HG03457 (cell line): ENCODE measurements at regions not wholly inside any gene's neighbourhood (a gene's known extent, or its start where the extent isn't known, plus 50 kb on each side); places are given as distances from the start of the nearest gene placed in this dataset.

Experiments used
- ATAC-seq: cut with Tn5 transposase; IDR thresholded peaks from one replicate; pipeline ENCODE4 v1.9.1; 2021; ENCODE audit warnings: moderate number of reproducible peaks; ENCODE audit not compliant: unreplicated experiment

GRCh38 chr1:175894581-175894980 lies 151.2 kb upstream of the TNR start:
- no peak for ATAC-seq

GRCh38 chr1:175893192-175893591 lies 149.8 kb upstream of the TNR start:
- no peak for ATAC-seq

DNA sequence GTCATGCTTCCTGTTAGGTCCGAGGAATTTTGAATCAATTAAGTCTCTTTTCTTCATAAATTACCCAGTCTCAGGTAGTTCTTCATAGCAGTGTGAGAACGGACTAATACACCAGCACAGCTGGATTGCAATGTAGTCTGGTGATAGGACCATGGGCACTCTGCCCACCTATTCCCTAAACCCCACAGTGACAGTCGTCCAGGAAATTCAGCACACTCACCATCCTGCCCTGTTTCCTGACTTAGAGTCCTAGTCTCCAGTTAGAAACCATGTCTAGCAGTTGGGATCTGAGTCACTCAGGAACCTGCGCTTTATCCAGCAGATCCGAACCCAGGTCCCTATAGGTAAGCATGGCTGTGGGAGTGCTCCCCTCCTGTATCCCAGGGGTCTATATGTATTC lies 149.3 kb upstream of the TNR start:
- no peak for ATAC-seq

DNA sequence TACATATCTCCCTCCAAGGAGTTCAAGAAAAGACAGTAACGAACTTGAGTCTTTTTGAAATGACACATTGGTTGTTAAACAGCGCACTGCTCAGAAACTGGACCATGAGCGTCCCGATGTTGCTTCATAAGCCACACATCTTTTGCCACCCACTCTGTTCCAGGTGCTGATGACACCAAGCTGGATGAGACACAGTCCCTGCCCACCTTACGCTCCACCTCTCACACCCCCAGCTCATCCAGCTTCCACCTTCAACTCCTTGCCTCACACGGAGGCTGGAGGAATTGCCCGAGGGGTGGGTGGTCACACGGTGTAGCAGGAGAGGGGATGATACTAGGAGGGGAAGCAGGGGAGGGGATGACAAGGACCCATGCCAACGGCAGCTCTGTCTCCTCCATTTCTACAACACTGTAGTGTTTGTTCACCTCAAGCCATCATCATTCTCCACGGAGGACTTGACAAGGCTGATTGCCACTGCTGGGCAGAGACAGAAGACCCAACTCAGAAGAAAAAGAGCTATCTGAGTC lies 148.5 kb upstream of the TNR start:
- ATAC-seq = no peak

- no peak for ATAC-seq
Measured at GRCh38 chr1:175890958-175891357, 147.6 kb upstream of the TNR start.

- no peak for ATAC-seq
Measured at GRCh38 chr1:175889848-175890247, 146.5 kb upstream of the TNR start.

- ATAC-seq = no peak
Measured at GRCh38 chr1:175888996-175889395, 145.6 kb upstream of the TNR start.

DNA sequence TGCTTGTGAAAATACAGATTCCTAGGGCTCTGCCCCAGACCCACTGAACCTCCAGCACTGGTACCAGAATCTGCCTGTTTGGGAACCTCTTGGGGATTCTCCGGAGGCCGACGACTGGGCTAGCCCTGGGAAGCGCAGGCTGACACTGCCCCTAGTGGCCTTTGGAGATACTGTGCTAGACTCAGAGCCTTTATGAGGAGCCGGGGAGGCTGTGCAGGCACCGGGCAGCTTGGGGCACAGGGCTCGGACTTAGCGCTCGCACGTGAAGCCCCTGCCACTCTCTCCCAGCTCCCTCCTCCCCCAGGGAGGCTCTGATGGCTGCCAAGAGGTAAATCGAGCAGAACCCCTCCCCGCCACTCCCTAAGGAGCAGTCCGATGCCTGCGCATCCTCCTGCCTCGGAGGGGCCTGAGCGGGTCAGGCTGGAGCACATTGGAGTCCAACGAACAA lies 144.6 kb upstream of the TNR start:
- ATAC-seq = peak; percentile 89

DNA sequence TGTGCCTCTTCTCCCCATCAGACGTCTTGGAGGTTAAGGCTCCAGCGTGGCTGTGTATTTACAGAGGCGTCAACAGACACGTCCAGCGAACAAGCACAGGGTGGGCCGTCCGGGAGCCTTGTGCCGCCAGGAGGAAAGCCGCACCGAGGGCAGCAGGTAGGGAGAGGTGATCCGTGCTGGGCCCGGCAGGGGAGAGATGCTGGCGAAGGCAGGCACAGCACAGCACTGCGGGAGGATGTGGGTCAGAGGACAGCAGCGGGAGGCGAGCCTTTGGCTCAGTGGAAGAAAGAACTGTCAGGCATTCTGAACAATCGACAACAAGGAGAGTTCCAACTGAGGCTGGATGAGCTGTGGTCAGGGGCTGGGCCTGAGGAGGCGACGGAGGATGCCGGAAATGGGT lies 144.1 kb upstream of the TNR start:
- ATAC-seq = no peak

DNA sequence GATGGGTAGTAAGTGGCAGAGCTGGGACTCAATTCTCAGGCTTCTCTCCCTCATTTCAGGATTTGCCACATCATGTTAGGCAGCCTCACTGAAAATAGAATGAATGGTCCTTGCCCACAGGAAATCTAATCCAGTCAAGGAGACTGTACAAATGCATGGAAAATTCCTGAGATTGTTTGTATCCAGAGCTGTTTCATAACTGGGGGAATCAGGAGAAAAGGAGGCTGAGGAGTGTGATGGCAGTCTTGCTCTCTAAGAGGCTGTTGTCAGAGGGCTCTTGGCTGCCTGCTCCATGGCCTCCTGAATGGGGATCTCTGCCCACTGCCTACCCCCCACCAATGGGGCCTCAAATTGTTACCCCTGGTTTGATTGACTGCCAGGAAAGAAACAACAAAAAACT lies 141.9 kb upstream of the TNR start:
- no peak for ATAC-seq

GRCh38 chr1:175884369-175884768 lies 141.0 kb upstream of the TNR start:
- ATAC-seq = no peak

DNA sequence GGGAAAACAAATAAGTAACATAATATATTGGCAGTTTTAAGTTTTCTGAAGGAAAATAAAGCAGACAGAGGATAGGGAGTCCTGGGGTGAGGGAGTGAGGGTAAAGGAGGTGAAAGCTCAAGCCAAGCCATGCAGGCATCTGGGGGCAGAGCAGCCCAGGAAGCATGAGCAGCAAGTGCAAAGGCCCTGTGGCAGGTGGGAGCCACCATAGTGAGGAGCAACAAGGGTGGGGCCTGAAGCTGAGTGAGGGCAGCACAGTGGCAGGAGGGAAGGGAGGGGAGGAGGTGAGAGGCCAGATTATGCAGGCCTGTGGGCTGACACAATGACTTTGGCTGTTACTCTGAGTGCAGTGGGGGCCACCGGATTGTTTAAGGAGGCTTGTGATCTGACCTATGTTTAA lies 138.8 kb upstream of the TNR start:
- no peak for ATAC-seq

DNA sequence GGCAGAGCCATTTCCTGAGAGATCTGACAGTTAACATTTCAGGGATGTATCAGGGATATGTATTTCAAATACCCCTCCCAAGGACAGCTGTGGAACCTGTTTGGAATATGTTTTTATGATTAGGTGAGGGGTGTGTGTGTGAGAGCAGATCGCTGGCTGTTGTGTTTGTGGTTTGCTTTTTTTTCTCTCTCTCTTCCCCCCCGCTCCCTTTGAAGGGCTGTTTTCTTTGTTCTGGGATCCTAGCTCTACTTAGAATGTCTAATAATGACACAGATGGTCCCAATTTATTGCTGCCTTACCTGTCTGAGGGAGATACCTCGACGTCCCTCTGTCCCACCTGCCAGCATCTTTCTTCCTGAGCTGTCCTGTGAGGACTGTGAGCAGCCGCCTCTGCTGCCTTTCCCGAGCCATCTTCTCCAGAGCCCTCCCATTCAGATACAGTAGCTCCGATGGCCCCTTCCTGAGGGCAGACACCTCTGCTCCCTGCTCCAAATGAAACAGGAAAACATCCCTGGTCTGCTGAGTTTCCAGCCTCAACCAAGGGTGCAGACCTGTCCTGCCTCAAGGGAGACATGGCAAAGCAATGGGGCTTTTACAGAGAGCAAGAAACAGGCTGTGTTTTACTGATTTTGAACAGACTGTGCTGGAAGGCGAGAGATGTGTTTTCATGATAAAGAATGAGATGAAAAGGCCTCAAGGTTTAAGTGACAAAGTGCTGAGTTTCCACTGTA lies 138.0 kb upstream of the TNR start:
- no peak for ATAC-seq

- no peak for ATAC-seq
Measured at GRCh38 chr1:175878775-175879174, 135.4 kb upstream of the TNR start.

DNA sequence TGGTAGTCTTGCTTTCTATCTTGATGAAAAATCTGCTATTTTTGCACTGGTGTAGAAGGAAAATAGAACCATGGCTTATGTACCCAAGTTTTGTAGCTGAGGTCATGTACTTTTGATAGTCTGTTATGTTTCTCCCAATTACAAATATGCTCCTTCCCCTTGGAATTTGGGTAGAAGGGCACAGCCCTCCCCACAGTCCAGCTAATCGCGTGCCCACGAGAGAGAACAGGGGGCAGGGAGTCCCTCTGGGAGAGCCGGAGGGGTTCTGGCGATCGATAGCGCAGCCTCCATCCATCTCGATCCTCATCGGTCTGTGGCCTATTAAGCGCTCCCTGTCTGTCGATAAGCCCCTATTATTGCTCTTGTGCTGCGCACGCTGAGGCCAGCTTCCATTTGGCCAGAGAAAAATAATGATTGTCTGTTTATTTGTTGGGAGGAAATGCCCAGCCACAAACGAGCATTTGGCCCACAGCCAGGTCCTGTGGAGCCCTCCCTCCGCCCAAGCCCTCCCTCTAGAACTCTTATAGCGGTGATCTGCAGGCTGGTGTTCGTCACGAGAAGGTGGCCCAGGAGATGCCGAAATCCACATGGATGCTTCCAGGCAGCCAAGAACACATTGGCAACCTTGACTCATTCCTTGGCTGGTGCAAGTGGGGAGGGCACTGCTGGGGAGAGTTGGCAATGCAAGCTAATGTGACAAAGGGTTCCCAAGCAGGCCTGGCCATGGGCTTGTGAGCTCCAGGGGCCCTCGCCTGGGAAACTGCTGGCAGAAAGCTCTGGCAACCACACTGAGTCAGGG lies 134.7 kb upstream of the TNR start:
- ATAC-seq = no peak

DNA sequence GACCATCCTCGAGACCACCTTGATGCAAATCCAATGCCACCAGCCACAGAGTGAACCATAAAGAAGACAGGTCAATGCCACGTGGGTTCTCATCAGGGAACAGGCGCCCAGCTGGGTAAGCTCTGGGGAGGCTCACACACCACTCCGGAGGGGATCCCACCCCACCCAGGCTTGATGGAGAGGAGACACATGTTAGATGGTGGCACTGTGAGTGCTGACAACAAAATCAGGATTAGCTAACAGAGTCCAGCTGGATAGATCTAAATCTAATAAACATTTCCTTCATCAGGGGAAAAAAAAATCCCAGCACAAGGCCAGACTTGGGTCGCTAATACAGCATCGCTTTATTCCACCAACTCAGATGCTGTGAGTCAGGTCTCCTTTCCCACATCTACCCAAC lies 132.2 kb upstream of the TNR start:
- no peak for ATAC-seq

DNA sequence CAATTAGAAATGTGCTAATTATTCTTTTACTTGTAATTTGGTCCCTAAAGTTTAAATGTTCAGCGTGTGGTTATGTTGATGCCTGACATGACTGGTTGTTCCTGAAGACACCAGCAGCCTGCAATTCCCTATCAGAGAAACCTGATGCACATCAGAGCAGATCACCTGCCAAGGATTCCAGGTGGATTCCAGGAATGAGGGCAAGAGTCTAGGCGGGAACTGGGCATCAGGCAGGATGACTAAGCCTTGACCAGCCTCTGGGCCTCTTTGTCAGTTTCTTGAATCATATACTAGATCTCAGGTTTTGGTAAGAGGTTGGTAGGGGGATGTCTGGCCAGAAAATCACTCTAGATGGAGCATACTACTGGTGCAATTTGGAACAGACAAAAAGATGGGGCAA lies 130.7 kb upstream of the TNR start:
- ATAC-seq = no peak

DNA sequence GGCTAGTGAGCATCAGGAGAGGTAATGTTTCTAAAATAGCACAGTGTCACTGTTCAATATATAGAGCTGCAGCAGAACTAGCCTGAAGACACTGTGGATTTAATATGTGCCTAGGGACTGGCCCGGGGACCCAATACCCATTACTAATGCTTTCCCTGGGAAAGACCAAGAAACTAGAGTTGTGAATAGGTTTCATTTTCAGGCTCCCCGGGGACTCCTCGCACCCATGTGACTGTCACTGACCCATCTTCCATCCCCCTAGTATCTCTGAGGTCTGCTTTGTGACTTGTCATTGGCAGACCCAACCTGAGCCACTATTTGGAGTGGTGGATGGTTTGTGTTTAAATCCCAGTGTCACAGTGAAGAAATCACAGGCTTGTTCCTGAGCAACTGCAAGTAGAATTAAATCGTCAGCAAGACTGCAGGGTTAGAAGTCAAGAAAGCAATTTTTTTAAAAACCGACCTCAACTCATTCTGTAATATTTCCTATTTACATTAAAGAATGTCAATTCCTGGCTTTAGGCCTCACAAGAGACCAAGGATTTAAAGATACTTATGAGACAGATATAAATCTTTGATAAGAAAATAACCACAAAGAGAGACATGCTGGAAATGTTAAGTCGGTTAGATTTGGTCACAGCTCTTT lies 130.0 kb upstream of the TNR start:
- ATAC-seq = peak; percentile 85

DNA sequence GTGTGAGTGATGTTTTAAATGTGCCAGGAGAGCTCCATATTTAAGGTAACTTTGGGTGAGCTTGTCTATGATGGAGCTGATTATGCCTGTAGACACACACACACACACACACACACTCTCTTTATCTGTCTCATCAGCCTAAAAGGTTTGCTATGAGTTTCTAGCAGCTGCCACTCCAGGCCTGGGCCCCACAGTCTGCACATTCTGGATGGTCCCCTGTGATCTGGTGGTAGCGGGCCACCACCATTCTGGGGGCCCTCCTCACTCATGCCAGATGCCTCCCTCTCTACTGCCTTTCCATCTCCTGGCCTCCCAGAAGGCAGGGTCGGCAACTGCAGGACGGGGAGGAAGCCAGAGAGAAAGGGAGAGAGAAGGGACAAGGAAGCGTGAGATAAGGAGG lies 129.2 kb upstream of the TNR start:
- ATAC-seq = no peak

- no peak for ATAC-seq
Measured at GRCh38 chr1:175871647-175872046, 128.3 kb upstream of the TNR start.

DNA sequence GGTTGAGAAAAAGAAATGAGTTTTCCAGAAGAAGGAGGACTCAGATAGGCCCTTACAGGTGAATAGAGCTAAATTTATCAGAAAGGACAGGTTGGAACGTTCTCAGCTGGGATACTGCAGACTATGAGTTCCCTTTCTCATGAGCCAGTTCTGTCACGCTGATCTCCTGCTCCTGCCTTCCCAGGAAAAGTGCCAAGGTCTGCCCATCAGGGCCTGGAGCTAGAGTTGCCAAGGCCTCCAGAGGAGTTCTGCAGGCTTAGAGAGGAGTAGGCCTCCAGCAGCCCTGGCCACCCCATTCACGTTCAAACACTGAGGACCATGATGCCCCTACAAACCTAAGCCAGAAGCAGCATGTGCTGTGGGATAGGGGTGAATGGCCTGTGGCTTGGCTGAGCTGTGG lies 126.8 kb upstream of the TNR start:
- ATAC-seq = no peak

DNA sequence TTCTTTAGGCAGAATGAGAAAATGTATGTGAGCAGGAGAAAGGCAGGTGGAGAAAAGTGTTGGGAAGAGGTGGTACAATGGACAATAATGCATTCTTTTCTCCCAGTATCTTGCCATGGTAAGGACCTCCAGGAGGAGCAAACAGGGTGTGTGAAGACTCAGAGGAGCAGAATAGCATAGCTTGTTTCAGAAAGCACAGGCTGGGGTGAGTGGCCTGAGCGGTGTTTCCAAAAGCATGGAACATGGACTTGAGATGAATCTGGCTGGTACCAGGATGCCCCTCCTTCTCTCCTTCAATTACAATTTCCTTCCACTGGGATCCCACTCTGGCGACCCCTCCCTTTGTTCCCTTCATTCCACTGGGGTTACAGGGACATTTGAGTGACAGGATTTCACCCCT lies 123.4 kb upstream of the TNR start:
- no peak for ATAC-seq
